ENCODE measurements at regions not wholly inside any gene's neighbourhood (a gene's known extent, or its start where the extent isn't known, plus 50 kb on each side); places are given as distances from the start of the nearest gene placed in this dataset.

DNA sequence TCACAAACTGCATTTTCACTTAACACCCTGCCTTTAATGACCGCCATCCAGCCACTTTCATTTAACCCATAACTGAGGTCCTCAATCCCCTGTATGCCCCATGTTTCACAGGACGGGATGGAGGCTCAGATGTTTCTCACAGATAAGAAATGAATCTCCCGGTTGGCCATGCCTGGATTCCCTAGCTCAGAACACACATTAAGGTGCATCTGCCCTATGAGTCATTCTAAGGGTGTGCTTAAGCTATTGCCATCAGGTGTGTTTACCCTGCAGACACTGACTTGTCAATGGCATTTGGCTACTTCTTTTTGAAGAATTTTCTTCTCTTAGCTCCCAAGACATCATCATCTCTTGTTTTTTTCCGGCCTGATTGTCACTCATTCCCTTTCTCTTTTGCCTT lies 222.6 kb upstream of the SMIM31 start:
- TF ChIP-seq POLR2A (IDR thresholded peaks at IDR 0.05), result no peak
- TF ChIP-seq, protein P1, sequence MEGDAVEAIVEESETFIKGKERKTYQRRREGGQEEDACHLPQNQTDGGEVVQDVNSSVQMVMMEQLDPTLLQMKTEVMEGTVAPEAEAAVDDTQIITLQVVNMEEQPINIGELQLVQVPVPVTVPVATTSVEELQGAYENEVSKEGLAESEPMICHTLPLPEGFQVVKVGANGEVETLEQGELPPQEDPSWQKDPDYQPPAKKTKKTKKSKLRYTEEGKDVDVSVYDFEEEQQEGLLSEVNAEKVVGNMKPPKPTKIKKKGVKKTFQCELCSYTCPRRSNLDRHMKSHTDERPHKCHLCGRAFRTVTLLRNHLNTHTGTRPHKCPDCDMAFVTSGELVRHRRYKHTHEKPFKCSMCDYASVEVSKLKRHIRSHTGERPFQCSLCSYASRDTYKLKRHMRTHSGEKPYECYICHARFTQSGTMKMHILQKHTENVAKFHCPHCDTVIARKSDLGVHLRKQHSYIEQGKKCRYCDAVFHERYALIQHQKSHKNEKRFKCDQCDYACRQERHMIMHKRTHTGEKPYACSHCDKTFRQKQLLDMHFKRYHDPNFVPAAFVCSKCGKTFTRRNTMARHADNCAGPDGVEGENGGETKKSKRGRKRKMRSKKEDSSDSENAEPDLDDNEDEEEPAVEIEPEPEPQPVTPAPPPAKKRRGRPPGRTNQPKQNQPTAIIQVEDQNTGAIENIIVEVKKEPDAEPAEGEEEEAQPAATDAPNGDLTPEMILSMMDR (IDR thresholded peaks at IDR 0.05), result no peak
